IMR-90 (cell line): ENCODE measurements at regions not wholly inside any gene's neighbourhood (a gene's known extent, or its start where the extent isn't known, plus 50 kb on each side); places are given as distances from the start of the nearest gene placed in this dataset.

Experiments used
- ATAC-seq: fragments of 200-7000 bp; cut with Tn5 transposase; 2 replicates; pipeline ENCODE4 v1.9.1; 2020; ENCODE audit warnings: low read depth, mild to moderate bottlenecking, moderate library complexity
- BruUV-seq: library from RNA; stranded (reverse); fragments of 400-500 nt; replicated peaks from 2 replicates; lab custom pipeline; 2021; lab: Mats Ljungman, UMichigan
- CTCF ChIA-PET: fragments of 300-600 bp; formaldehyde crosslinking; extraction: SDS; loops from one replicate; lab custom pipeline; 2021; ENCODE audit warnings: antibody characterized with exemption; lab: Yijun Ruan, JAX
- POLR2A ChIA-PET: fragments of 300-600 bp; sonication (Branson Sonifier 250); formaldehyde crosslinking; loops from one replicate; lab custom pipeline; 2022; ENCODE audit warnings: antibody characterized with exemption; ENCODE audit not compliant: unreplicated experiment; lab: Charles Lee
- DNase-seq: peaks from one replicate; pipeline ENCODE4 v3.0.0; 2013
- H2AFZ ChIP-seq: replicated peaks from 2 replicates; pipeline ENCODE3; 2013; ENCODE audit warnings: low read length, mild to moderate bottlenecking; ENCODE audit not compliant: poor library complexity
- H2AK5ac ChIP-seq: 2 replicates; pipeline ENCODE4 v1.6.1; 2013; ENCODE audit warnings: low read depth, low read length, inconsistent platforms
- H2AK9ac ChIP-seq: replicated peaks from 2 replicates; pipeline ENCODE3; 2013; ENCODE audit warnings: mild to moderate bottlenecking, low read depth, low read length, moderate library complexity; ENCODE audit not compliant: poor library complexity
- H2BK120ac ChIP-seq: 2 replicates; pipeline ENCODE4 v1.6.1; 2013; ENCODE audit warnings: low read depth, low read length, inconsistent platforms
- H2BK15ac ChIP-seq: 3 replicates; pipeline ENCODE4 v1.6.1; 2013; ENCODE audit warnings: low read depth, low read length, inconsistent platforms
- H2BK20ac ChIP-seq: 2 replicates; pipeline ENCODE4 v1.6.1; 2013; ENCODE audit warnings: low read depth, mild to moderate bottlenecking, inconsistent platforms, low read length, moderate library complexity
- H2BK5ac ChIP-seq: 2 replicates; pipeline ENCODE4 v1.6.1; 2013; ENCODE audit warnings: mild to moderate bottlenecking, low read depth, low read length, inconsistent platforms; ENCODE audit not compliant: poor library complexity, severe bottlenecking
- H3K14ac ChIP-seq: replicated peaks from 2 replicates; pipeline ENCODE4 v1.6.1; 2013; ENCODE audit warnings: low read depth, low read length, inconsistent platforms
- H3K18ac ChIP-seq: 2 replicates; pipeline ENCODE4 v1.6.1; 2013; ENCODE audit warnings: low read depth, low read length, control low read depth
- H3K23ac ChIP-seq: 2 replicates; pipeline ENCODE4 v1.6.1; 2013; ENCODE audit warnings: low read depth, low read length, inconsistent platforms
- H3K27ac ChIP-seq: 2 replicates; pipeline ENCODE4 v1.5.1; 2013; ENCODE audit warnings: mild to moderate bottlenecking, control low read depth, low read length; ENCODE audit not compliant: insufficient read depth
- H3K27me3 ChIP-seq: 2 replicates; pipeline ENCODE4 v1.6.1; 2013; ENCODE audit warnings: low read length; ENCODE audit not compliant: control insufficient read depth, insufficient read depth
- H3K36me3 ChIP-seq: 2 replicates; pipeline ENCODE4 v1.6.1; 2013; ENCODE audit warnings: low read length, mixed read lengths; ENCODE audit not compliant: control insufficient read depth, insufficient read depth
- H3K4ac ChIP-seq: 2 replicates; pipeline ENCODE4 v1.6.1; 2013; ENCODE audit warnings: low read depth, low read length, inconsistent platforms
- H3K4me1 ChIP-seq: 2 replicates; pipeline ENCODE4 v1.6.1; 2013; ENCODE audit warnings: low read length, mixed read lengths; ENCODE audit not compliant: control insufficient read depth, insufficient read depth
- H3K4me2 ChIP-seq: 2 replicates; pipeline ENCODE4 v1.6.1; 2013; ENCODE audit warnings: low read depth, mild to moderate bottlenecking, control low read depth, low read length, moderate library complexity
- H3K4me3 ChIP-seq: 2 replicates; pipeline ENCODE4 v1.5.1; 2013; ENCODE audit warnings: low read depth, mild to moderate bottlenecking, control low read depth, low read length, moderate library complexity; ENCODE audit not compliant: insufficient read depth
- H3K56ac ChIP-seq: 2 replicates; pipeline ENCODE4 v1.6.1; 2013; ENCODE audit warnings: low read length, inconsistent platforms; ENCODE audit not compliant: insufficient read depth; ENCODE audit errors: extremely low read depth
- H3K79me1 ChIP-seq, 2 experiments: 2 replicates each; pipeline ENCODE4 v1.6.1; 2013; ENCODE audit warnings: low read length in 2 of 2, inconsistent platforms in 1 of 2, low read depth in 1 of 2
- H3K9ac ChIP-seq: 2 replicates; pipeline ENCODE4 v1.6.1; 2013; ENCODE audit warnings: low read depth, low read length, control low read depth
- H3K9me1 ChIP-seq: 2 replicates; pipeline ENCODE4 v1.6.1; 2013; ENCODE audit warnings: low read length, inconsistent platforms; ENCODE audit not compliant: insufficient read depth
- H3K9me3 ChIP-seq: 2 replicates; pipeline ENCODE4 v1.6.1; 2013; ENCODE audit warnings: low read length; ENCODE audit not compliant: control insufficient read depth, insufficient read depth
- H4K20me1 ChIP-seq: 2 replicates; pipeline ENCODE4 v1.6.1; 2013; ENCODE audit warnings: low read length, inconsistent platforms; ENCODE audit not compliant: insufficient read depth
- H4K5ac ChIP-seq: 2 replicates; pipeline ENCODE4 v1.6.1; 2013; ENCODE audit warnings: mild to moderate bottlenecking, low read depth, low read length, control low read depth
- H4K8ac ChIP-seq, 2 experiments: 2 replicates each; pipeline ENCODE4 v1.6.1; 2013; ENCODE audit warnings: low read depth in 2 of 2, low read length in 2 of 2, control low read depth in 1 of 2, inconsistent platforms in 1 of 2
- H4K91ac ChIP-seq: 2 replicates; pipeline ENCODE4 v1.6.1; 2013; ENCODE audit warnings: low read depth, low read length, inconsistent platforms; ENCODE audit not compliant: insufficient read depth
- BHLHE40 ChIP-seq: fragments of 150-350 bp; IDR thresholded peaks from 2 replicates; pipeline ENCODE4 v1.6.1; 2016; ENCODE audit warnings: mild to moderate bottlenecking, low read depth, low read length
- CEBPB ChIP-seq: IDR thresholded peaks from 2 replicates; pipeline ENCODE4 v1.6.1; 2012; ENCODE audit warnings: low read depth, low read length, improper control_type of control experiment
- CHD1 ChIP-seq: IDR thresholded peaks from 2 replicates; pipeline ENCODE4 v1.6.1; 2012; ENCODE audit warnings: low read depth, low read length, improper control_type of control experiment
- CTCF ChIP-seq: conservative IDR thresholded peaks from 2 replicates; pipeline ENCODE4 v1.5.1; 2012; ENCODE audit warnings: mild to moderate bottlenecking, low read depth, low read length, improper control_type of control experiment
- FOS ChIP-seq: fragments of 150-350 bp; IDR thresholded peaks from 2 replicates; pipeline ENCODE4 v1.6.1; 2016; ENCODE audit warnings: low read depth, low read length
- MAFK ChIP-seq: IDR thresholded peaks from 2 replicates; pipeline ENCODE4 v1.6.1; 2012; ENCODE audit warnings: low read depth, low read length, improper control_type of control experiment
- MAZ ChIP-seq: IDR thresholded peaks from 2 replicates; pipeline ENCODE4 v1.6.1; 2012; ENCODE audit warnings: low read depth, mild to moderate bottlenecking, low read length, improper control_type of control experiment, moderate library complexity, borderline replicate concordance
- MXI1 ChIP-seq: IDR thresholded peaks from 2 replicates; pipeline ENCODE4 v1.6.1; 2012; ENCODE audit warnings: low read depth, mild to moderate bottlenecking, low read length, moderate library complexity, borderline replicate concordance
- NFE2L2 ChIP-seq: fragments of 150-350 bp; IDR thresholded peaks from 2 replicates; pipeline ENCODE4 v1.6.1; 2016; ENCODE audit warnings: low read depth, mild to moderate bottlenecking, low read length
- POLR2A ChIP-seq: IDR thresholded peaks from 2 replicates; pipeline ENCODE4 v1.6.1; 2012; ENCODE audit warnings: mild to moderate bottlenecking, low read depth, low read length
- RAD21 ChIP-seq: IDR thresholded peaks from 2 replicates; pipeline ENCODE4 v1.6.1; 2012; ENCODE audit warnings: low read length, improper control_type of control experiment
- RCOR1 ChIP-seq: IDR thresholded peaks from 2 replicates; pipeline ENCODE4 v1.6.1; 2012; ENCODE audit warnings: mild to moderate bottlenecking, low read length, improper control_type of control experiment; ENCODE audit not compliant: insufficient replicate concordance
- RFX5 ChIP-seq: IDR thresholded peaks from 2 replicates; pipeline ENCODE4 v1.8.0; 2012; ENCODE audit warnings: low read depth, mild to moderate bottlenecking, low read length, moderate library complexity
- SMC3 ChIP-seq: fragments of 150-350 bp; IDR thresholded peaks from 2 replicates; pipeline ENCODE4 v1.6.1; 2016; ENCODE audit warnings: low read depth, mild to moderate bottlenecking, antibody characterized with exemption, low read length, moderate library complexity
- USF2 ChIP-seq: fragments of 150-350 bp; IDR thresholded peaks from 2 replicates; pipeline ENCODE4 v1.6.1; 2017; ENCODE audit warnings: mild to moderate bottlenecking, antibody characterized with exemption, low read length, low read depth
- WGBS, 2 experiments: methylation state at CpG; one replicate each; pipeline versions ENCODE4 v1.1.5 to v1.1.7; 2013; ENCODE audit warnings: missing lambda C conversion rate in 2 of 2; ENCODE audit not compliant: insufficient read length in 1 of 2; ENCODE audit errors: extremely low coverage in 2 of 2; 5-methylcytosine and 5-hydroxymethylcytosine counted together
- dilution Hi-C: fragments of 300-500 bp; cut with HindIII; formaldehyde crosslinking; loops from one replicate; pipeline ENCODE4 v1.14.3; 2018; ENCODE audit warnings: low sequenced_read_pairs; ENCODE audit not compliant: unreplicated experiment
- in situ Hi-C: fragments of 300-500 bp; cut with MboI; formaldehyde crosslinking; loops from 3 replicates; pipeline ENCODE4 v1.14.3; 2019; ENCODE audit warnings: low sequenced_read_pairs, inconsistent platforms, mixed read lengths
- intact Hi-C: fragments of 100-400 bp; cut with micrococcal nuclease; formaldehyde crosslinking; loops from 2 replicates; pipeline ENCODE4 v1.10.0; 2022
- TF ChIP-seq, protein P1 (sequence below): fragments of 150-350 bp; IDR thresholded peaks from 2 replicates; pipeline ENCODE4 v1.6.1; 2016; ENCODE audit warnings: low read depth, mild to moderate bottlenecking, low read length, moderate library complexity, borderline replicate concordance

DNA sequence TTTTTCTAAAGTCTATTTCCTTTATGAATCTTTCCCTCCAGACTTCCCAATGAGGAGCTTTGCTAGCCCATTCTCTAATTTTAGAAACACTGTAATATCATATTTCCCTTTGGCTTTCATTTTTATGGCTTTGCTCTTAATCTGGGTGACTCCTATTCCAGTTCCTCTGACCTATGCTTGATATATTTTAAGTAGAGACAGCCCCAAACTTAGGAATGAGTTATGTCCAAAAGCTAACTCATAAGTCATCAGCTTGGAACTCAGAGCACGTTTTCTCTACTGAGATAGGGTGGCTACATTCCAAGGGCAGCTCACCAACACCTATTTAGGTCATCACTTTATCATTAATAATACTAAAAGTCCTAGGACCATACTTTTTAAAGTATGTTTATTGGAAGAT is 77.8 kb downstream of the OR13H1 start:
- Histone ChIP-seq H3K23ac (no peak overlapping the region), H2BK120ac (no peak overlapping the region), H3K9me3 (no peaks in the 10 kb centered on the region), H3K9ac (no peak overlapping the region), H2BK15ac (no peak overlapping the region), H3K56ac (no peak overlapping the region), H3K4me3 (no peak overlapping the region), H3K36me3 (no peaks in the 10 kb centered on the region), H4K20me1 (no peaks in the 10 kb centered on the region), H2BK20ac (no peak overlapping the region), H2AFZ (no peak overlapping the region), H4K5ac (no peak overlapping the region), H3K18ac (no peak overlapping the region), H3K9me1 (no peaks in the 10 kb centered on the region), H3K4me1 (no peaks in the 10 kb centered on the region), H3K27ac (no peak overlapping the region), H3K79me1 (no peaks in the 10 kb centered on the region), H2AK9ac (no peak overlapping the region), H2BK5ac (no peak overlapping the region), H3K14ac (no peak overlapping the region), H2AK5ac (no peak overlapping the region), H4K91ac (no peak overlapping the region), H3K27me3 (peaks cover 2% of the 10 kb centered on the region), H3K4me2 (no peak overlapping the region), H3K4ac (no peak overlapping the region), H4K8ac (no peak overlapping the region)
- WGBS, 2 experiments, result no CpG with 5 or more reads among the region's 1 CpG
- intact Hi-C loops, result no loop called here
- dilution Hi-C loops, result no loop called here
- ATAC-seq (no peak), DNase-seq (no peak)
- CTCF ChIA-PET, result no interaction called here
- in situ Hi-C loops, result no loop called here
- TF ChIP-seq FOS (no peak), MAFK (no peak), RCOR1 (no peak), RFX5 (no peak), CEBPB (no peak), NFE2L2 (no peak), SMC3 (no peak), BHLHE40 (no peak), USF2 (no peak), MAZ (no peak), POLR2A (no peak), CHD1 (no peak), MXI1 (no peak), RAD21 (no peak), CTCF (no peak)
- TF ChIP-seq, protein P1, sequence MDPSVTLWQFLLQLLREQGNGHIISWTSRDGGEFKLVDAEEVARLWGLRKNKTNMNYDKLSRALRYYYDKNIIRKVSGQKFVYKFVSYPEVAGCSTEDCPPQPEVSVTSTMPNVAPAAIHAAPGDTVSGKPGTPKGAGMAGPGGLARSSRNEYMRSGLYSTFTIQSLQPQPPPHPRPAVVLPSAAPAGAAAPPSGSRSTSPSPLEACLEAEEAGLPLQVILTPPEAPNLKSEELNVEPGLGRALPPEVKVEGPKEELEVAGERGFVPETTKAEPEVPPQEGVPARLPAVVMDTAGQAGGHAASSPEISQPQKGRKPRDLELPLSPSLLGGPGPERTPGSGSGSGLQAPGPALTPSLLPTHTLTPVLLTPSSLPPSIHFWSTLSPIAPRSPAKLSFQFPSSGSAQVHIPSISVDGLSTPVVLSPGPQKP, result no peak
- POLR2A ChIA-PET, result no interaction called here
- BruUV-seq, result no TSS peak
